PC-3 (cell line): ENCODE measurements at regions not wholly inside any gene's neighbourhood (a gene's known extent, or its start where the extent isn't known, plus 50 kb on each side); places are given as distances from the start of the nearest gene placed in this dataset.

ENCODE experiments used
- ATAC-seq: fragments of 200-7000 bp; cut with Tn5 transposase; 2 replicates; pipeline ENCODE4 v1.9.1; 2020; ENCODE audit warnings: mild to moderate bottlenecking, moderate library complexity
- BruUV-seq: library from RNA; stranded (reverse); fragments of 400-500 nt; replicated peaks from 2 replicates; lab custom pipeline; 2021; lab: Mats Ljungman, UMichigan
- CTCF ChIA-PET: fragments of 300-600 bp; sonication (Branson Sonifier 250); formaldehyde crosslinking; loops from one replicate; lab custom pipeline; 2022; ENCODE audit warnings: antibody characterized with exemption; lab: Charles Lee
- POLR2A ChIA-PET: fragments of 300-600 bp; sonication (Branson Sonifier 250); formaldehyde crosslinking; loops from one replicate; lab custom pipeline; 2022; ENCODE audit warnings: antibody characterized with exemption; ENCODE audit not compliant: unreplicated experiment; lab: Charles Lee
- DNase-seq: peaks from one replicate; pipeline ENCODE4 v3.0.0-alpha.2; 2015
- H2AFZ ChIP-seq: fragments of 300-600 bp; sonication (generic); 2 replicates; pipeline ENCODE4 v1.6.0; 2016; ENCODE audit warnings: antibody characterized with exemption, low read length
- H3F3A ChIP-seq: fragments of 300-600 bp; sonication (generic); one replicate; pipeline ENCODE4 v1.6.0; 2017; ENCODE audit warnings: antibody characterized with exemption, low read length, control low read depth, mild to moderate bottlenecking; ENCODE audit not compliant: unreplicated experiment
- H3K27ac ChIP-seq: fragments of 300-600 bp; sonication (generic); 2 replicates; pipeline ENCODE4 v1.5.1; 2016; ENCODE audit warnings: mild to moderate bottlenecking, low read length
- H3K27me3 ChIP-seq: fragments of 300-600 bp; sonication (generic); 2 replicates; pipeline ENCODE4 v1.6.1; 2016; ENCODE audit warnings: low read length, mixed read lengths
- H3K36me3 ChIP-seq: fragments of 300-600 bp; sonication (generic); 2 replicates; pipeline ENCODE4 v1.6.1; 2016; ENCODE audit warnings: low read depth, mixed run types, low read length, mixed read lengths
- H3K4me1 ChIP-seq: fragments of 300-600 bp; sonication (generic); 2 replicates; pipeline ENCODE4 v1.5.1; 2016; ENCODE audit warnings: low read length; ENCODE audit not compliant: insufficient read depth
- H3K4me2 ChIP-seq: fragments of 300-600 bp; sonication (generic); 2 replicates; pipeline ENCODE4 v1.6.0; 2016; ENCODE audit warnings: low read length
- H3K4me3 ChIP-seq: fragments of 300-600 bp; sonication (generic); 2 replicates; pipeline ENCODE4 v1.5.1; 2016; ENCODE audit warnings: mild to moderate bottlenecking, low read length, mixed read lengths
- H3K79me2 ChIP-seq: fragments of 300-600 bp; sonication (generic); 2 replicates; pipeline ENCODE4 v1.6.1; 2017; ENCODE audit warnings: low read length, mixed read lengths
- H3K9ac ChIP-seq: fragments of 300-600 bp; sonication (generic); 2 replicates; pipeline ENCODE4 v1.6.0; 2016; ENCODE audit warnings: mild to moderate bottlenecking, low read length
- H3K9me2 ChIP-seq: fragments of 300-600 bp; sonication (generic); replicated peaks from 2 replicates; pipeline ENCODE4 v1.6.1; 2016; ENCODE audit warnings: mixed run types, low read length, mixed read lengths
- H3K9me3 ChIP-seq: fragments of 300-600 bp; sonication (generic); 2 replicates; pipeline ENCODE4 v1.6.1; 2016; ENCODE audit warnings: low read length, mixed read lengths
- H4K20me1 ChIP-seq: fragments of 300-600 bp; sonication (generic); 2 replicates; pipeline ENCODE4 v1.6.1; 2016; ENCODE audit warnings: low read length, mixed read lengths
- CTCF ChIP-seq: fragments of 300-600 bp; sonication (generic); conservative IDR thresholded peaks from 2 replicates; pipeline ENCODE4 v1.5.1; 2017; ENCODE audit warnings: antibody characterized with exemption, low read depth, mild to moderate bottlenecking, low read length
- EZH2 ChIP-seq: fragments of 300-600 bp; sonication (generic); IDR thresholded peaks from one replicate; pipeline ENCODE4 v1.6.1; 2017; ENCODE audit warnings: antibody characterized with exemption, mild to moderate bottlenecking, low read length; ENCODE audit not compliant: unreplicated experiment
- EZH2phosphoT487 ChIP-seq: fragments of 300-600 bp; sonication (generic); IDR thresholded peaks from 2 replicates; pipeline ENCODE4 v1.6.1; 2018; ENCODE audit warnings: mild to moderate bottlenecking, antibody characterized with exemption, low read length, borderline replicate concordance
- intact Hi-C: fragments of 100-400 bp; cut with micrococcal nuclease; formaldehyde crosslinking; loops from 2 replicates; pipeline ENCODE4 v1.9.0; 2023

GRCh38 chr1:64320922-64321614 lies 117.6 kb downstream of the UBE2U start:
- H3K4me1 ChIP-seq: peaks cover 18% of the 10 kb centered on the region
- ChIA-PET CTCF (no interaction called here), POLR2A (no interaction called here)
- H4K20me1 ChIP-seq: no peaks in the 10 kb centered on the region
- H3K4me3 ChIP-seq: no peak overlapping the region
- TF ChIP-seq EZH2 (no peak), EZH2phosphoT487 (no peak), CTCF (no peak)
- no peak for DNase-seq
- no peaks in the 10 kb centered on the region for H3K27me3 ChIP-seq
- ATAC-seq: no peak
- BruUV-seq: no TSS peak
- intact Hi-C loops: no loop called here
- no peaks in the 10 kb centered on the region for H3F3A ChIP-seq
- no peaks in the 10 kb centered on the region for H3K9me3 ChIP-seq
- H3K4me2 ChIP-seq: no peak overlapping the region; the same call in 1 of the 2 replicates
- H3K9ac ChIP-seq: peak overlapping the region; percentile 46; the same call in 1 of the 2 replicates
- H3K79me2 ChIP-seq: no peaks in the 10 kb centered on the region
- no peaks in the 10 kb centered on the region for H3K36me3 ChIP-seq
- H3K9me2 ChIP-seq: no peaks in the 10 kb centered on the region
- peak overlapping the region; percentile 51 for H3K27ac ChIP-seq
- H2AFZ ChIP-seq: peak overlapping the region; percentile 44; the same call in 1 of the 2 replicates

GRCh38 chr1:64323054-64323453 lies 119.6 kb downstream of the UBE2U start:
- POLR2A ChIA-PET: no interaction called here
- H3K27ac ChIP-seq: no peak overlapping the region
- H3K36me3 ChIP-seq: no peaks in the 10 kb centered on the region
- no peak overlapping the region for H3K9ac ChIP-seq
- intact Hi-C loops: no loop called here
- H4K20me1 ChIP-seq: no peaks in the 10 kb centered on the region
- H3K4me2 ChIP-seq: no peak overlapping the region
- H3K79me2 ChIP-seq: no peaks in the 10 kb centered on the region
- no peaks in the 10 kb centered on the region for H3F3A ChIP-seq
- H2AFZ ChIP-seq: no peak overlapping the region
- DNase-seq: peak; percentile 28
- no peak overlapping the region for H3K4me3 ChIP-seq
- CTCF ChIA-PET: no interaction called here
- TF ChIP-seq CTCF (no peak), EZH2phosphoT487 (no peak), EZH2 (no peak)
- no peak for ATAC-seq
- H3K9me3 ChIP-seq: no peaks in the 10 kb centered on the region
- BruUV-seq: no TSS peak
- no peaks in the 10 kb centered on the region for H3K27me3 ChIP-seq
- H3K4me1 ChIP-seq: peaks cover 18% of the 10 kb centered on the region
- H3K9me2 ChIP-seq: no peaks in the 10 kb centered on the region

- Histone ChIP-seq H3K4me2 (no peak overlapping the region), H2AFZ (no peak overlapping the region), H3F3A (no peaks in the 10 kb centered on the region), H3K4me3 (no peak overlapping the region), H3K9me3 (no peaks in the 10 kb centered on the region), H3K9ac (no peak overlapping the region), H4K20me1 (no peaks in the 10 kb centered on the region), H3K79me2 (no peaks in the 10 kb centered on the region), H3K27ac (no peak overlapping the region), H3K36me3 (no peaks in the 10 kb centered on the region), H3K27me3 (no peaks in the 10 kb centered on the region), H3K4me1 (peaks cover 18% of the 10 kb centered on the region), H3K9me2 (no peaks in the 10 kb centered on the region)
- POLR2A ChIA-PET: no interaction called here
- DNase-seq: no peak
- ATAC-seq: no peak
- CTCF ChIA-PET: no interaction called here
- no TSS peak for BruUV-seq
- intact Hi-C loops: no loop called here
- TF ChIP-seq EZH2 (no peak), EZH2phosphoT487 (no peak), CTCF (no peak)
Measured at GRCh38 chr1:64323882-64324281, 120.5 kb downstream of the UBE2U start.
